HepG2 (cell line): ENCODE measurements at regions not wholly inside any gene's neighbourhood (a gene's known extent, or its start where the extent isn't known, plus 50 kb on each side); places are given as distances from the start of the nearest gene placed in this dataset.

Source experiments
- CTCF ChIP-seq: sonication (generic); formaldehyde crosslinking; IDR thresholded peaks from 2 replicates; pipeline ENCODE4 v1.5.0; 2020; ENCODE audit warnings: mild to moderate bottlenecking, missing genetic modification reagents, moderate library complexity
- ERF ChIP-seq: IDR thresholded peaks from 2 replicates; pipeline ENCODE4 v1.6.1; 2018; ENCODE audit warnings: missing biosample characterization, missing genetic modification reagents
- FOXM1 ChIP-seq: sonication (generic); formaldehyde crosslinking; IDR thresholded peaks from 2 replicates; pipeline ENCODE4 v1.5.0; 2020; ENCODE audit warnings: missing genetic modification reagents
- HNF1A ChIP-seq, 2 experiments: sonication (generic) in 1 of 2; formaldehyde crosslinking in 1 of 2; IDR thresholded peaks; 2 replicates each; pipeline versions ENCODE4 v1.4.0 to v1.6.1; 2016 to 2020; ENCODE audit warnings: borderline replicate concordance in 1 of 2, low read depth in 1 of 2, mild to moderate bottlenecking in 1 of 2, missing genetic modification reagents in 1 of 2
- MLLT10 ChIP-seq: sonication (generic); formaldehyde crosslinking; IDR thresholded peaks from 2 replicates; pipeline ENCODE4 v1.4.0; 2020; ENCODE audit warnings: missing genetic modification reagents
- PATZ1 ChIP-seq: sonication (generic); formaldehyde crosslinking; IDR thresholded peaks from 2 replicates; pipeline ENCODE4 v1.4.0; 2020; ENCODE audit warnings: missing genetic modification reagents
- XRCC5 ChIP-seq: fragments of 200-400 bp; formaldehyde crosslinking; optimal IDR thresholded peaks from 2 replicates; pipeline ENCODE3; 2017; ENCODE audit warnings: mild to moderate bottlenecking, low read length
- ZFAT ChIP-seq: sonication (generic); formaldehyde crosslinking; conservative IDR thresholded peaks from 2 replicates; pipeline ENCODE4 v1.8.1; 2023; ENCODE audit warnings: missing genetic modification reagents, inconsistent platforms
- ZFP37 ChIP-seq: sonication (generic); formaldehyde crosslinking; IDR thresholded peaks from 2 replicates; pipeline ENCODE4 v1.4.0; 2020; ENCODE audit warnings: missing genetic modification reagents, borderline replicate concordance
- ZNF10 ChIP-seq: sonication (generic); formaldehyde crosslinking; IDR thresholded peaks from 2 replicates; pipeline ENCODE4 v1.4.0; 2020; ENCODE audit warnings: mild to moderate bottlenecking, low read depth, missing genetic modification reagents, borderline replicate concordance
- ZNF549 ChIP-seq: sonication (generic); formaldehyde crosslinking; IDR thresholded peaks from 2 replicates; pipeline ENCODE4 v1.5.0; 2020; ENCODE audit warnings: missing genetic modification reagents
- ZSCAN22 ChIP-seq: sonication (generic); formaldehyde crosslinking; IDR thresholded peaks from 2 replicates; pipeline ENCODE4 v1.4.0; 2020; ENCODE audit warnings: mild to moderate bottlenecking, missing genetic modification reagents
- ZSCAN9 ChIP-seq: IDR thresholded peaks from 2 replicates; pipeline ENCODE4 v1.6.1; 2016; ENCODE audit warnings: borderline replicate concordance

GRCh38 chr2:126976721-126977328, 78.1 kb downstream of the TEX51 start:
- TF ChIP-seq ZSCAN9 (CRISPR knock-in tag): no peak
- no peak for TF ChIP-seq ERF (CRISPR knock-in tag)
- TF ChIP-seq ZFAT (CRISPR knock-in tag): no peak
- TF ChIP-seq PATZ1 (CRISPR knock-in tag): no peak
- TF ChIP-seq ZFP37 (CRISPR knock-in tag): no peak
- no peak for TF ChIP-seq ZSCAN22
- no peak for TF ChIP-seq MLLT10 (CRISPR knock-in tag)
- TF ChIP-seq ZNF549 (CRISPR knock-in tag): no peak
- TF ChIP-seq HNF1A (IDR thresholded peaks at IDR 0.05; ENCODE audit: low read depth): no peak
- no peak for TF ChIP-seq HNF1A (CRISPR knock-in tag; IDR thresholded peaks at IDR 0.05; ENCODE audit: borderline replicate concordance)
- no peak for TF ChIP-seq ZNF10 (CRISPR knock-in tag)
- TF ChIP-seq CTCF (CRISPR knock-in tag): no peak
- TF ChIP-seq XRCC5: no peak
- no peak for TF ChIP-seq FOXM1 (CRISPR knock-in tag)
